NB4 (cell line): ENCODE measurements at regions not wholly inside any gene's neighbourhood (a gene's known extent, or its start where the extent isn't known, plus 50 kb on each side); places are given as distances from the start of the nearest gene placed in this dataset.
"Not testable (repeated sequence)": the region's sequence is repeated elsewhere in the genome, so short reads cannot be mapped to it uniquely, and the experiment has no call there.

Experiments
- DNase-seq: peaks from one replicate; pipeline ENCODE4 v3.0.0; 2010; ENCODE audit warnings: low read depth
- H3K4me3 ChIP-seq: one replicate; pipeline ENCODE4 v1.5.1; 2011; ENCODE audit warnings: mild to moderate bottlenecking, low read depth, low read length, moderate library complexity
- MAX ChIP-seq: IDR thresholded peaks from 2 replicates; pipeline ENCODE4 v1.6.1; 2011; ENCODE audit warnings: low read depth, low read length
- MYC ChIP-seq: IDR thresholded peaks from 2 replicates; pipeline ENCODE4 v1.6.1; 2011; ENCODE audit warnings: low read depth, low read length
- POLR2A ChIP-seq: IDR thresholded peaks from 2 replicates; pipeline ENCODE4 v1.6.1; 2011; ENCODE audit warnings: mild to moderate bottlenecking; ENCODE audit not compliant: insufficient read length; ENCODE audit errors: extremely low read depth
- TF ChIP-seq, protein P1 (sequence below): IDR thresholded peaks from one replicate; pipeline ENCODE4 v1.5.1; 2012; ENCODE audit warnings: low read depth, low read length

DNA sequence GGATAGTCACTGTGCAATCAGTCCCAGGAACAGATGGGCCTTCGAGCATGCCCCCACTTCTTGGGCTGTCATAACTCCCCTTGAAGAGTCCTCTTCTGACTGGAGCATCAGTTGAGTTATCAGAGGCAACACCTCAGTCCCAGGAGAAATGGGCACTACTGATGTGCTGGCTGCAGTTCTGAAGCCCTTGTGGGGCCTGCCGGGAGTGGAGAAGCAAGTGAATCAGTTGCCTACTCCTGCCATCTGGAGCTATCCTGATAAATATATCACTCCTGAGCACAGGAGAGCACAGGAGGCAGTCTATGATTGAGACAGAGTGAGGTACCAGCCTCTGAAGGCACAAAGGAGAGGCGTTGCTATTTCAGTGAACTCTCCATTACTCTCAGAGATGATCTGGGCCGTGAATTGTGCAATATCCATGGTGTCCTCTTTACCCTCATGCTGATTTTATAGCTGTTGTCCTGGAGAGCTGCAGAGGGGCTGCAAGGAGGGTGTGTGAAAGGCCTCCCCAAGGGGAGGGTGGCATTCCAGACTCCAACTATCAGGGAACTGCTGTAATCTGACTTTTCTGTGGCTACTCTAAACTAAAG is 344.2 kb upstream of the ROPN1 start:
- H3K4me3 ChIP-seq = no peak overlapping the region
- TF ChIP-seq, protein P1, sequence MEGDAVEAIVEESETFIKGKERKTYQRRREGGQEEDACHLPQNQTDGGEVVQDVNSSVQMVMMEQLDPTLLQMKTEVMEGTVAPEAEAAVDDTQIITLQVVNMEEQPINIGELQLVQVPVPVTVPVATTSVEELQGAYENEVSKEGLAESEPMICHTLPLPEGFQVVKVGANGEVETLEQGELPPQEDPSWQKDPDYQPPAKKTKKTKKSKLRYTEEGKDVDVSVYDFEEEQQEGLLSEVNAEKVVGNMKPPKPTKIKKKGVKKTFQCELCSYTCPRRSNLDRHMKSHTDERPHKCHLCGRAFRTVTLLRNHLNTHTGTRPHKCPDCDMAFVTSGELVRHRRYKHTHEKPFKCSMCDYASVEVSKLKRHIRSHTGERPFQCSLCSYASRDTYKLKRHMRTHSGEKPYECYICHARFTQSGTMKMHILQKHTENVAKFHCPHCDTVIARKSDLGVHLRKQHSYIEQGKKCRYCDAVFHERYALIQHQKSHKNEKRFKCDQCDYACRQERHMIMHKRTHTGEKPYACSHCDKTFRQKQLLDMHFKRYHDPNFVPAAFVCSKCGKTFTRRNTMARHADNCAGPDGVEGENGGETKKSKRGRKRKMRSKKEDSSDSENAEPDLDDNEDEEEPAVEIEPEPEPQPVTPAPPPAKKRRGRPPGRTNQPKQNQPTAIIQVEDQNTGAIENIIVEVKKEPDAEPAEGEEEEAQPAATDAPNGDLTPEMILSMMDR = no peak
- TF ChIP-seq POLR2A = no peak
- DNase-seq = no peak

GRCh38 chr3:124345845-124346244 is 353.9 kb upstream of the ROPN1 start:
- TF ChIP-seq, protein P1 = no peak
- no peak for TF ChIP-seq MAX
- no peak for TF ChIP-seq POLR2A
- no peak for TF ChIP-seq MYC
- no peak for DNase-seq

GRCh38 chr3:124346487-124346886 is 354.6 kb upstream of the ROPN1 start:
- DNase-seq = no peak

More at GRCh38 chr3:124345845-124346244, 353.9 kb upstream of the ROPN1 start:
- no peak overlapping the region for H3K4me3 ChIP-seq

GRCh38 chr3:124347418-124347817 is 355.5 kb upstream of the ROPN1 start:
- peak; percentile 1 for DNase-seq
- TF ChIP-seq MAX (no peak), POLR2A (no peak), MYC (no peak)
- TF ChIP-seq, protein P1 = no peak
- no peak overlapping the region for H3K4me3 ChIP-seq

More at GRCh38 chr3:124346487-124346886, 354.6 kb upstream of the ROPN1 start:
- no peak for TF ChIP-seq MAX
- no peak for TF ChIP-seq MYC
- TF ChIP-seq, protein P1 = no peak
- no peak for TF ChIP-seq POLR2A
- H3K4me3 ChIP-seq = no peak overlapping the region

GRCh38 chr3:124348555-124348954 is 356.6 kb upstream of the ROPN1 start:
- not testable (repeated sequence) for H3K4me3 ChIP-seq, DNase-seq

DNA sequence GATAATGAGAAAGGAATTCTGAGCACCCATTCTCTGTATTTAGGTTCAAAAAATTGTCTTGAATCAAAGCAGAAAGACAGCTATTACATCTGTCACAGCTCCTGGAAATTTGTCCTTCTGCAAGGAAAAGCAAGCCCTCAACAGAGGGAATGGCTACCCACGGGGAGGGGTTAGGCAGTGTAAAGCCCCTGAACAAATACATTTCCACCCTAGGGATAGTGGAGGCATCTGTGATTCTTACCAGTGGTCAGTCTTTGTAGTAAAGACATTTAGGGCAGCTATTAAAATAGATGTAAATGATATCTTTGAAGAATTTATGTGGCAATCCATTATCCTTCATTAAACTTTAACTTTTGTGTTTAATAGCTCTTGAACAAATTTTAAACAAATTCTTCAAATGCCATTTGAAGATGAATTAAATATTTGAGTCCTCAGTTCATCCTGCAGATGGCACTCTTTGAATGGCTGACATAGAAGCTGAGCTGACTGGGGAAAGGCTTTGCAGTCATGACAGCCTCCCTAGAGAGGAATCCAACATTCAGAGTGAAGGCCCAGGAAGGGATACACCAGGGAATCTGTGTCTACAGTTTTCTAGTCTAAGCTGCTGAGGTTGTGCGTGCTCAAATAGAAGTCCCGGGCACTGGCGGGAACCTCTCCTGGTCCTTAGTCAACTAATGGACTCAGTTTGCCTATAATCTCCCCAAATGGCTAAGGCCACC is 359.7 kb upstream of the ROPN1 start:
- peak; percentile 46 for DNase-seq
- no peak for TF ChIP-seq POLR2A
- TF ChIP-seq, protein P1 = peak; percentile 25
- no peak overlapping the region for H3K4me3 ChIP-seq
